ENCODE measurements at regions not wholly inside any gene's neighbourhood (a gene's known extent, or its start where the extent isn't known, plus 50 kb on each side); places are given as distances from the start of the nearest gene placed in this dataset.

GRCh38 chrX:22664826-22665225 lies 334.9 kb upstream of the DDX53 start:
- no peak for DNase-seq (ENCODE audit: low read depth)

GRCh38 chrX:22665818-22666217 lies 333.9 kb upstream of the DDX53 start:
- DNase-seq (ENCODE audit: low read depth), result no peak

GRCh38 chrX:22666441-22666840 lies 333.3 kb upstream of the DDX53 start:
- no peak for DNase-seq (ENCODE audit: low read depth)

GRCh38 chrX:22674932-22675331 lies 324.8 kb upstream of the DDX53 start:
- no peak for DNase-seq (ENCODE audit: low read depth)

- peak; percentile 11 for DNase-seq (ENCODE audit: low read depth)
Observed at GRCh38 chrX:22686138-22686541, 313.6 kb upstream of the DDX53 start.

- no peak for DNase-seq (ENCODE audit: low read depth)
Observed at GRCh38 chrX:22689290-22689689, 310.5 kb upstream of the DDX53 start.

GRCh38 chrX:22690116-22690515 lies 309.6 kb upstream of the DDX53 start:
- DNase-seq (ENCODE audit: low read depth), result no peak

GRCh38 chrX:22691966-22692565 lies 307.7 kb upstream of the DDX53 start:
- no peak for DNase-seq (ENCODE audit: low read depth)

GRCh38 chrX:22698151-22698550 lies 301.6 kb upstream of the DDX53 start:
- DNase-seq (ENCODE audit: low read depth), result no peak

GRCh38 chrX:22699581-22700091 lies 300.1 kb upstream of the DDX53 start:
- DNase-seq (ENCODE audit: low read depth), result no peak

GRCh38 chrX:22712942-22713341 lies 286.8 kb upstream of the DDX53 start:
- no peak for DNase-seq (ENCODE audit: low read depth)

GRCh38 chrX:22730542-22730941 lies 269.2 kb upstream of the DDX53 start:
- DNase-seq (ENCODE audit: low read depth), result no peak

GRCh38 chrX:22737541-22737940 lies 262.2 kb upstream of the DDX53 start:
- no peak for DNase-seq (ENCODE audit: low read depth)

- DNase-seq (ENCODE audit: low read depth), result no peak
Observed at GRCh38 chrX:22739276-22739675, 260.5 kb upstream of the DDX53 start.

GRCh38 chrX:22740836-22741235 lies 258.9 kb upstream of the DDX53 start:
- no peak for DNase-seq (ENCODE audit: low read depth)

GRCh38 chrX:22742174-22742573 lies 257.6 kb upstream of the DDX53 start:
- no peak for DNase-seq (ENCODE audit: low read depth)

- no peak for DNase-seq (ENCODE audit: low read depth)
Observed at GRCh38 chrX:22746081-22746480, 253.7 kb upstream of the DDX53 start.

GRCh38 chrX:22748093-22748999 lies 251.4 kb upstream of the DDX53 start:
- DNase-seq (ENCODE audit: low read depth), result no peak

- DNase-seq (ENCODE audit: low read depth), result no peak
Observed at GRCh38 chrX:22758807-22759481, 240.8 kb upstream of the DDX53 start.

GRCh38 chrX:22760513-22761057 lies 239.2 kb upstream of the DDX53 start:
- DNase-seq (ENCODE audit: low read depth), result no peak

GRCh38 chrX:22788221-22788620 lies 211.5 kb upstream of the DDX53 start:
- no peak for DNase-seq (ENCODE audit: low read depth)

- no peak for DNase-seq (ENCODE audit: low read depth)
Observed at GRCh38 chrX:22795671-22796070, 204.1 kb upstream of the DDX53 start.

Data from HS-27A (cell line).